ENCODE measurements at regions not wholly inside any gene's neighbourhood (a gene's known extent, or its start where the extent isn't known, plus 50 kb on each side); places are given as distances from the start of the nearest gene placed in this dataset.

- no peak for FAIRE-seq
- DNase-seq (ENCODE audit: extremely low spot score, insufficient read length, low read depth): no peak
These were observed 55.2 kb upstream of the KCNH8 start for GRCh38 chr3:19093084-19093483.

DNA sequence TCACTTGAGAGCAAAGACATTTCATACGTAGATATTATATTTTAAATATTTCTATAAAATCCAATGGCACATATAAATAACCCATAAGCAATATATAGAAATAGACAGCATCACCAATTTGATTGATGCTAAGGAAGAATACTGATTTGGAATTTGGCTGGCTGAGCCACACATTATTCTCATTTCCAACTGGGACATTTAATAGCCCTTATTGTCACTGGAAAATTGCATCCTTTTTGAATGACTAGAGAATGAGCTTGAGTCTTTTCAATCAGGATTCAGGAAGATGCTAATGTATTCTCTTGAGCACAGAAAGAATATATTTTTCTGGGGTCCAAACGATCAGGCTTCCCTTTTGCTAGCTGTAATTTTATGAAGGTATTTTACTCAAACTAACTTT lies 70.9 kb upstream of the KCNH8 start:
- DNase-seq (ENCODE audit: extremely low spot score, insufficient read length, low read depth) (no peak), FAIRE-seq (no peak)

DNA sequence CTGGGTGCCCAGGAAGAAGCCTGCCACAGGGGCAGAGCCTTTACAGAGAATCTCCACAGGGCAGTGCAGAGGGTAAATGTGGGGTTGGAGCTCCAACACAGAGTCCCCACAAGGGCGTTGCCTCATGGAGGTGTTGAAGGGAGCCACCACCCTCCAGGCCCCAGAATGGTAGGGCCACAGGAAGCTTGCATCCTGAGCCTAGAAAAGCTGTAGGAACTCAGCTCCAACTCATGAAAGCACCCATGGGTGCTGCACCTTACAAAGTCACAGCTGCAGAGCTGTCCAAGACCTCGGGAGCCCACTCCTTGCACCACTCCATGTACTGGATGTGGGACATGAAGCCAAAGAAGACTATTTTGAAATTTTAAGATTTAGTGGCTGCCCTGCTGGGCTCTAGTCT lies 73.3 kb upstream of the KCNH8 start:
- FAIRE-seq (no peak), DNase-seq (ENCODE audit: extremely low spot score, insufficient read length, low read depth) (no peak)

DNA sequence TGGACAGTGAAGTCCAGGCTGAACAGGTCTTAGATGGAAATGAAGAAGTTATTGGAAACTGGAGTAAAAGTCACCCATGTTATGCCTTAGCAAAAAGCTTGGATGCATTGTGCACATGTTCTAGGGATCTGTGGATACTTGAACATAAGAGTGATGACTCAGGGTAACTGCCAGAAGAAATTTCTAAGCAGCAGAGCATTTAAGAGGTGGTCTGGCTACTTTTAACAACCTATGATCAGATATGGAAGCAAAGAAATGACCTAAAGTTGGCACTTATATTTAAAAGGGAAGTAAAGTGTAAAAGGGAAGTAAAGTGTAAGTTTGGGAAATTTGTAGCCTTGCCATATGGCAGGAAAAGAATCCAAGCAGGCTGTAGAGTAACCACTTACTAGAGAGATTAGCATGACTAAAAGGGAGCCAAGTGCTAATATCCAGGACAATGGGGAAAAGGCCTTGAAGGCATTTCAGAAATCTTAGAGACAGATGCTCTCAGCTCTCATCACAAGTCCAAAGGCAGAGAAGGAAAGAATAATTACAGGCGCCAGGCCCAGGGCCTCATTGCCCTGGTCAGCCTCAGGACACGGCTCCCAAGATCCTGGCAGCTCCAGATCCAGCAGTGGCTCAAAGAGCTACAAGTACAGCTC lies 73.9 kb upstream of the KCNH8 start:
- no peak for FAIRE-seq

DNA sequence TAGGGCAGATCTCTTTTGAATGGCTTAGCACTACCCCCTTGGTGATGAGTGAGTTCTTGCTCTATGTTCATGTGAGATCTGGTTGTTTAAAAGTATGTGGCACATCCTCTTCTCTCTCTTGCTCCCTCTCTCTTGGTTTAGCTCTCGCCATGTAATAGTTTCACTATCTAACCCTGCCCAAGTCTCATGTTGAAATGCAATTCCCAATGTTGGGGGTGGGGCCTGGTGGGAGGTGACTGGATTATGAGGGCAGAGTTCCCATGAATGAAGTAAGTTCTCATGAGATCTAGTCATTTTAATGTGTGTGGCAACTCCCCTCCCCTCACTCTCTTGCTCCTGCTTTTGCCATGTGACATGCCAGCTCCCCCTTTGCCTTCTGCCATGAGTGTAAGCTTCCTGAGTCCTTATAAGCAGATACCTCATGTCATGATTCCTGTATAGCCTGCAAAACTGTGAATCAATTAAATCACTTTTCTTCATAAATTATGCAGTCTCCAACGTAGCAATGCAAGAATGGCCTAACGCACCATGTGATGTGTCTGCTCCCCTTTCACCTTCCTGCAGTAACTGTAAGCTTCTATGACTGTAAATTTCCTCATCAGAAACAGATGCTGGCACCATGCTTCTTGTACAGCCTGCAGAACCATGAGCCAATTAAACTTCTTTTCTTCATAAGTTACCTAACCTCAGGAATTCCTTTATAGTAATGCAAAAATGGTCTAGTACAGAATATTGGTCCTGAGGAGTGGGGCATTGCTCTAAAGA lies 74.8 kb upstream of the KCNH8 start:
- FAIRE-seq (no peak), DNase-seq (ENCODE audit: extremely low spot score, insufficient read length, low read depth) (no peak)

More for the DNA sequence above, 73.9 kb upstream of the KCNH8 start:
- DNase-seq (ENCODE audit: extremely low spot score, insufficient read length, low read depth): no peak

GRCh38 chr3:19070325-19070724 lies 78.0 kb upstream of the KCNH8 start:
- no peak for FAIRE-seq
- DNase-seq (ENCODE audit: extremely low spot score, insufficient read length, low read depth): no peak

DNA sequence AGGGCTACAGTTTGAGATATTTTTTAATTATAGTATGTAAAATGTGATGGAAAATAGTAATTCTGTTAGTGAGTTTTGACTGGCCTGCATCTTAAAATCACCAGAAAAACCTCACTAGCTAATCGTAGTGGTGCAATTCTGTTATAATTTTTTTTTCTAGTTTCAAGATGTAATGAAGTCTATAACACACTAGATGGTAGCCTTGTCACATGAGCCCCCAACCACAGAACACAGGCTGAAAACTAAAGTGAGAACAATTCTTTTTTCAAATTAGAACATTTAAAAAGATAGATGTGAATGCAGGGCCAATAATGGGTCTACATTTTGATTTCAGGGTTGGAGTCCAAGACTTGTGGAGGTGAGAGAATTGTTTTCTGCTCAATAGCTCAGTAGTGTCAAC lies 83.3 kb upstream of the KCNH8 start:
- DNase-seq (ENCODE audit: extremely low spot score, insufficient read length, low read depth) (no peak), FAIRE-seq (no peak)

DNA sequence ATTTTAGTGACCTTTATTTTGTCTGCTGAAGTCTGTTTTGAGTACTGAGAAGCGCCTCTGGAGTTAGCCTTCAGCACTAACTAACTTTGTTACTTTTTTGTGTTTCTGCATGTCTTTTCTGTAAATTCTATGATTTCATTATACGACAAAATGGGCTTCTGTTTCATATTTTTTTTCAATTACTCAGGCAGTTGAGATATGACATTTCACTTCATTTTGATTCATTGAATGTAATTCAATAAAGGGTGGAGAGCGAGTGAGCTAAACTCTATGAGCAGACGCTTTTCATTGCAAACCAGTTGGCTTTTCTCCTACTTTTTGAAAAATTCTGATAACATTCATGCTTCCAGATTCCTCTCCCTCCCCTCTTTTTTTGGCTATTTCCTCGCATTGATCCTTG lies 84.4 kb upstream of the KCNH8 start:
- FAIRE-seq: no peak

GRCh38 chr3:19060404-19060803 lies 87.9 kb upstream of the KCNH8 start:
- FAIRE-seq (no peak), DNase-seq (ENCODE audit: extremely low spot score, insufficient read length, low read depth) (no peak)

More for the DNA sequence above, 84.4 kb upstream of the KCNH8 start:
- DNase-seq (ENCODE audit: extremely low spot score, insufficient read length, low read depth): no peak

DNA sequence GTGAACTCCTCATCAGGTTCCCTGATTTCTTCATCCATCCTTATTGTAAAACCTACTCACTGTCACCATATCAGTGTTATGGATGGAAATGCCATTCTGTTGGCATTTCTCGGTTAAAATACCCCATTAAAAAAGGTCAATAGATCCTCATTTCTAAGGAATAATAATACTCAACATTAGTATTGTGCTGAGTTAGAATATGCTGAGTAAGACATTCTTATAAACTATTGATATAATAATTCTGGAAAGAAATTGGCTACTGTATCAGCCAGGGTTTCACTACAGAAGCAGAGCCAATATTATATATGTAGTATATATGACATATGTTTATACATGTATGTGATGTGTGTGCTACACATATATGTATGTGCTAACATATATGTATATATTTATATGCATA lies 95.4 kb upstream of the KCNH8 start:
- DNase-seq (ENCODE audit: extremely low spot score, insufficient read length, low read depth): no peak
- FAIRE-seq: no peak

- FAIRE-seq: no peak
These were observed 101.9 kb upstream of the KCNH8 start for GRCh38 chr3:19046440-19046839.

GRCh38 chr3:19030522-19030839 lies 117.8 kb upstream of the KCNH8 start:
- FAIRE-seq (no peak), DNase-seq (ENCODE audit: extremely low spot score, insufficient read length, low read depth) (no peak)

More at GRCh38 chr3:19046440-19046839, 101.9 kb upstream of the KCNH8 start:
- DNase-seq (ENCODE audit: extremely low spot score, insufficient read length, low read depth): no peak

DNA sequence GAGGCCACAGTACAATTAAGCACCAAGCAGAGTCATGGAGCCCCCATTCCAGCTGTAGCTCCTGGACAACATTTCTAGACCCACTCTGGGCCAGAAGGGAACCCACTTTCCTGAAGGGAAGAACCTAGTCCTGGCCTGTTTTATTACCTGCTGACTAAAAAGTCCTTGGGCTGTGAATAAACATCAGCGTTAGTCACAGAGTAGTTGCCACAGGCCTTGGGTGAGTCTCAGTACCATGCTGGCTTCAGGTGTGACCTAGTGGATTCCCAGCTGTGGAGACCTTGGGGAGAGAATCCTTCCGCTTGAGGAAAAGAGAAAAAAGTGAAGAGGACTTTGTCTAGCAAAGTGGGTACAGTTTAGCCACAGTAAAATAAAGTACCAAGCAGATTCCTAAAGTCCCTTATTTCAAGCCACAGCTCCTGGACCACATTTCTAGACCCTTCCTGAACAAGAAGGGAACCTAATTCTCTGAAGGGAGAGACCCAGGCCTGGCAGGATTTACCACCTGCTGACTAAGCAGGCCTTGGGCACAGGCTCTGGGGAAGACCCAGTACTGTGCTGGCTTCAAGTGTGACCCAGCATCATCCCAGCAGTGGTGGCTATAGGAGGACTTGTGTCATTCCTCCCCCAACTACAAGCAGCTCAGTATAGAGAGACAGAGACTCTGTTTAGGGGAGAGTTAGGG lies 118.3 kb upstream of the KCNH8 start:
- FAIRE-seq: no peak
- no peak for DNase-seq (ENCODE audit: extremely low spot score, insufficient read length, low read depth)

DNA sequence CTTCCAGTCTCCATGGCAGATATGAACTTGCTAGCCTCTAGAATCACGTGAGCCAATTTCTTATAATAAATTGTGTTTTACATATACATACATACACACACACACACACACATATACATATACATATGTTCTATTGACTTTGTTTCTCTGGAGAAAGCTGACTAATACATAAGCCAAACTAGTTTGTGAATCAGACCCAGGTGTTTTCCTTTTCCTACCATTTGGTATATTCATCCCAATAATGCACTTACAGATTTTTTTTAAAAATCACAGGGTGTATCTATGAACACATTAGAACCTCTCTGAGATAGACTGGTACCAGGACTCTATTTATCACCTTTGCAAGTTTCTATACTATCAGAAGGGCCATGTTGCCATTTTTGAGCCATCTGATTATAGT lies 122.9 kb upstream of the KCNH8 start:
- DNase-seq (ENCODE audit: extremely low spot score, insufficient read length, low read depth) (no peak), FAIRE-seq (no peak)

DNA sequence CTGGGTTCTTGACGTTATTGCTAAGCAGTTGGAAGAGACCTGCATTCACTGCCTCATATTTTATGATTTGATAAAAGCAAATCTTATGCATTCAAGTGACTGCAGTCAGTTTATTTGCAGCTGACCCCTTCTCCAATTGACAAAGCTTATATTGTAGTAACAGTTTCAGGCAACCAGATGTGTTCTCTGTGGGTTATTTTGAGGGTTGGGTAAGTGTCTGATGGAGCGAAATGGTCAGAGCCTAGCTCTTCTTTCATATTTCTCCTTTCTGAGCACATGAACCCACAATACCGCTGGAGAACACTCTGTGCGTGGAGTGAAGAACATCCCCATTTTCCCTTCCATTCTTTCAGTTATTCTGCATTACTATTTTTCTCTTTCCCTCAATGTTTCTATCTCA lies 125.8 kb upstream of the KCNH8 start:
- FAIRE-seq (no peak), DNase-seq (ENCODE audit: extremely low spot score, insufficient read length, low read depth) (no peak)

GRCh38 chr3:19016851-19017250 lies 131.5 kb upstream of the KCNH8 start:
- FAIRE-seq (no peak), DNase-seq (ENCODE audit: extremely low spot score, insufficient read length, low read depth) (no peak)

GRCh38 chr3:19013879-19014278 lies 134.4 kb upstream of the KCNH8 start:
- DNase-seq (ENCODE audit: extremely low spot score, insufficient read length, low read depth): no peak
- FAIRE-seq: no peak

DNA sequence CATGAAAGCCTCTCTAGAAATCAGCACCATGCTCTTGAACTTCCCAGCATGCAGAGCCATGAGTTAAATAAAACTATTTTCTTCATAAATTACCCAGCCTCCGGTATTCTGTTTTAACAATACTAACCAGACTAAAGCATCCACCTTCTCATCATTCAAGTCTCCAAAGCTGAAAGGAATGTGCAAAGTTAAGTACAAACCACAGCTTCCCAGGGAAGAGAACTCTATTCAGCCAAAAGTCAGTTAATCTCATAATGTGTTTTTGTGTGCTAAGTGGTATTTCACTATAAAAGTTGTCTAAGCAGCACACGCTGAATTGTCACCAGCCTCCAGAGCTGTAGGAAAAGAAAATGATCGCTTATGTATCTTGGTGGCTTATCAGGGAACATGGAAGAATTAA lies 135.5 kb upstream of the KCNH8 start:
- FAIRE-seq: no peak

DNA sequence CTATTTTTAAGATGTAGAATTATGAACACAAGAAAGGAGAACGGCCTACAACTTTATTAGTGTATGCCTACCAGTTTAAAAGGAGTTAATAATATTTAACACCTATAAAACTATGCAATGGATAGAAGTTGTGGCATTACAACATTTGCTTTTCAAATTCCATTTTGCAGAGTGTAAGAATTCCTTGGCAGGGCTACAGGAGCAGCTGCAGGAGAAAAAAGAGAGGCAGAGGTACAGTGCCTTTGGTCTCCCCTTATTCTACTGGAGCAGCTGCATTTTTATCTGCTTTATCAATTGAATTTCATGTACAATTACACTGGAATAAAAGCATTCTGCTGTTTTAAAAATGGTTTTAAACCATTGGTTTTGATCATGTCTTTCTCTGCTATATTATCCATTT lies 145.7 kb upstream of the KCNH8 start:
- DNase-seq (ENCODE audit: extremely low spot score, insufficient read length, low read depth) (no peak), FAIRE-seq (no peak)

More for the DNA sequence above, 135.5 kb upstream of the KCNH8 start:
- no peak for DNase-seq (ENCODE audit: extremely low spot score, insufficient read length, low read depth)

GRCh38 chr3:18998069-18998468 lies 150.2 kb upstream of the KCNH8 start:
- DNase-seq (ENCODE audit: extremely low spot score, insufficient read length, low read depth): no peak
- FAIRE-seq: no peak

DNA sequence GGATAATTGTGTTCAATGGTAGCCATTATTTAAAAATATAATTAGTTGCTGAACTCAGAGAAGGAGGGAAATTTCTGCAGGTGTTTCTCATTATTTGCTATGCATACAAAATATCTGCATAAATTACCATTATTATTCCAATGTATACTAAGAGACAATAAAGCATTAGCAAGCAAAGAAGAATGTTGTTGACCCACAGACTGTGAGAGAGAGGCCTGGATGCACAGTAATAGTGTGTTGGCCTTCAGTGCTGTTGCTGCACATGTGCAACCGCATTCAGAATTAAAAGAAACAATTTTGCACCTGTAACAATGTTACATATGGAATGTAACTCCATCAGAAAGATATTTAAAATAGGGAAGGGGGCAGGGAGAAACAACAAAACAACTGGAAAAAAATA lies 155.6 kb upstream of the KCNH8 start:
- no peak for DNase-seq (ENCODE audit: extremely low spot score, insufficient read length, low read depth)
- FAIRE-seq: no peak

Data from GM18507 (cell line).